ENCODE measurements at regions not wholly inside any gene's neighbourhood (a gene's known extent, or its start where the extent isn't known, plus 50 kb on each side); places are given as distances from the start of the nearest gene placed in this dataset.

DNA sequence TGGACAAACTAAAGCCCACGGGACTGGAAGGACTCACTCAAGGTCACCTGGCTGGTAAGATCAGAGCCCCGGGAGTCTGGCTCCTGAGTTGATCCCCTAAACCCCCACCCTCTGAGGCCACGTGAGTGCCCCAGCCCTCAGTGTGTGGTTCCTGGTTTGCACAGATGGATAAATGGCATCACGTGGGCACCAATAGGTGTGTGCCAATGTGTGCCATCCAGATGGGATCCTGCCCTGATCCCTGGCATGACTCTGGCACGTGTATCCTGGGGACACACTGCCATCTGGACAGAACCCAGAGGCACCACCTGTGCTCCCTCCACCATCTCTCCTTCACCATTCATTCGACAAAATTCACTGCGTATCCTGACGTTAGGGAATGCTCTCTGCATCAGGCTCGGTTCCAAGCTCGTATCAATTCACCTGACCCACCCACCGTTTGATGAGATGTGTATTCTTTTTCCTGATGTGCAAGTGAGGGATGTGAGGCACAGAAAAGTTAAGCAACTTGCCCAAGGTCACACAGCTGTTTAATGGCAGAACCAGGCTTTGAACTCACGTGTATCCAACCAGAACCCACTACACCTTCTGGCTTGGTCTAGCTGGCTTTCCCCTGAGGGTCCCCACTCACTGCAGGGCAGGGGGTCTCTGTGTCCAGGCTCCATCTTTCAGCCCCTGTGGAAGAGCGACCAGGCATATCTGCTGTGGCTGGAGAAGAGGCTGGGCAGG is 49.8 kb upstream of the PAX7 start:
- no peaks in the 10 kb centered on the region for H3K4me1 ChIP-seq (ENCODE audit: control insufficient read depth in 1 of 2, insufficient read depth in 2 of 2, low read length in 2 of 2)
- H3K36me3 ChIP-seq (ENCODE audit: control insufficient read depth in 1 of 2, insufficient read depth in 2 of 2, low read length in 1 of 2): no peaks in the 10 kb centered on the region
- H3K27me3 ChIP-seq (ENCODE audit: control insufficient read depth in 1 of 2, insufficient read depth in 2 of 2, low read length in 1 of 2): no peaks in the 10 kb centered on the region
- H3K4me3 ChIP-seq (ENCODE audit: low read length in 2 of 2): no peak overlapping the region
- WGBS, 2 donors: 69 to 75% methylated on average over 13 of the region's 13 CpGs
- ATAC-seq (ENCODE audit: low FRiP score): no peak
- DNase-seq: peak in 1 of 2 donors; percentile 44
- no peaks in the 10 kb centered on the region for H3K9me3 ChIP-seq (ENCODE audit: control insufficient read depth, low read length)
- intact Hi-C loops (cut with DNase I): no loop called here
- no peak overlapping the region for H3K27ac ChIP-seq (ENCODE audit: low read depth in 1 of 2, low read length in 2 of 2)

Measured in aorta (tissue), 5 donors.